Fibroblast of lung (primary cell): ENCODE measurements at regions not wholly inside any gene's neighbourhood (a gene's known extent, or its start where the extent isn't known, plus 50 kb on each side); places are given as distances from the start of the nearest gene placed in this dataset.

ENCODE experiments used
- DNase-seq, 2 donors: peaks; one replicate each; pipeline versions ENCODE4 v3.0.0 to v3.0.0-alpha.2; 2010; ENCODE audit warnings: low read depth in 2 of 2
- H2AFZ ChIP-seq: 2 replicates; pipeline ENCODE4 v1.5.1; 2012; ENCODE audit warnings: low read length, control low read depth, inconsistent platforms
- H3K27ac ChIP-seq: 2 replicates; pipeline ENCODE4 v1.5.1; 2011; ENCODE audit warnings: low read length, control low read depth; ENCODE audit not compliant: insufficient read depth
- H3K27me3 ChIP-seq: 2 replicates; pipeline ENCODE4 v1.5.1; 2011; ENCODE audit warnings: mild to moderate bottlenecking, low read length; ENCODE audit not compliant: control insufficient read depth, insufficient read depth
- H3K36me3 ChIP-seq: 2 replicates; pipeline ENCODE4 v1.5.1; 2011; ENCODE audit warnings: low read length; ENCODE audit not compliant: control insufficient read depth, insufficient read depth
- H3K4me1 ChIP-seq: 2 replicates; pipeline ENCODE4 v1.5.1; 2011; ENCODE audit warnings: low read length; ENCODE audit not compliant: control insufficient read depth, insufficient read depth; ENCODE audit errors: extremely low read depth
- H3K4me2 ChIP-seq: 2 replicates; pipeline ENCODE4 v1.5.1; 2011; ENCODE audit warnings: low read length, control low read depth; ENCODE audit not compliant: insufficient read depth; ENCODE audit errors: extremely low read depth
- H3K4me3 ChIP-seq, 4 experiments: fragments of 200-600 bp in 1 of 4; sonication (generic) in 1 of 4; replicated peaks in 1 of 4; 2 replicates each; pipeline ENCODE4 v1.5.1; 2011 to 2016; ENCODE audit warnings: low read length in 4 of 4, low read depth in 3 of 4, mild to moderate bottlenecking in 3 of 4, control low read depth in 2 of 4, inconsistent platforms in 1 of 4, mixed read lengths in 1 of 4; ENCODE audit not compliant: insufficient read depth in 1 of 4; ENCODE audit errors: control extremely low read depth in 1 of 4
- H3K79me2 ChIP-seq: 2 replicates; pipeline ENCODE4 v1.5.1; 2012; ENCODE audit warnings: mild to moderate bottlenecking, low read length, inconsistent platforms; ENCODE audit not compliant: control insufficient read depth, insufficient read depth
- H3K9ac ChIP-seq: 2 replicates; pipeline ENCODE4 v1.5.1; 2011; ENCODE audit warnings: mild to moderate bottlenecking, low read length, control low read depth; ENCODE audit not compliant: insufficient read depth
- H3K9me3 ChIP-seq: 2 replicates; pipeline ENCODE4 v1.5.1; 2012; ENCODE audit warnings: low read depth, low read length; ENCODE audit not compliant: control insufficient read depth, insufficient read depth
- H4K20me1 ChIP-seq: 2 replicates; pipeline ENCODE4 v1.5.1; 2011; ENCODE audit warnings: low read length; ENCODE audit not compliant: control insufficient read depth, insufficient read depth; ENCODE audit errors: extremely low read depth
- EZH2 ChIP-seq: IDR thresholded peaks from 2 replicates; pipeline ENCODE4 v1.5.1; 2012; ENCODE audit warnings: low read length, control low read depth, mild to moderate bottlenecking; ENCODE audit errors: missing control alignments
- TF ChIP-seq, protein P1 (sequence below), 2 donors: IDR thresholded peaks in 1 of 2; conservative IDR thresholded peaks in 1 of 2; 1 replicate in 1 of 2; 2 replicates in 1 of 2; pipeline ENCODE4 v1.5.1; 2011 to 2012; ENCODE audit warnings: low read length in 2 of 2, control low read depth in 1 of 2, inconsistent platforms in 1 of 2, low read depth in 1 of 2, mild to moderate bottlenecking in 1 of 2

DNA sequence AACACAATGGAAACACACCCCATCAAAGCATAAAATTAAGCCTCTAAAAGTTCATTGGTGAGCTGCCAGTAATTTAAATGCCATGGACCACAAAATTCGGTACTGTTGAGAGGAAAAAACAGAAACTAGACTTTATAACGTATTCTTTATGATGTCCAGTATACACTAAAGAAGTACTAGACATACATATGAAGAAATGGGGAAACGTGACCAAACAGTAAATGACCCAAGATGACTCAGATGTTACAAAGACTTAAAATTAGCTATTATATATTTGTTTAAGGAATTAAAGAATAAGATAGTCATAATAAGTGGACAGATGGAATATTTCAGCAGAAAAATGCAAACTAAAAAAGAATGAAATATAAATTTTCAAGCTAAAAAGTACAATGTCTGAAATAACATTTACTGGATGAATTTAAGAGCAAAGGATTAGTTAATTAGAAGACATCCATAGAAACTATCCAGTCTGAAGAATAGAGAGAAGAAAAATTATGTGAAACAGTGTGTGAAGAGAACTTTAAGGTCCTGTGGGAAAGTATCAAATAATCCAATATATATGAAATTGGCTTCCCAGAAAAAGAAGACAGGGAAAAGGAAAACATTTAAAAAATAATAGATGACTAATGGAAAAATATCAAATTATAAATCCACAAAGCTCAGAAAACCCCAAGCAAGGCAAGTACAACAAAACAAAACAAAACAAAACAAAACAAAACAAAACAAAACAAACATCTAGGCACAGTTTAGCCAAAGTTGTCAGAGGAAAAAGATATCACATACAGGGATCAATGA, 69.4 kb downstream of the SAMD9 start:
- Histone ChIP-seq H3K27me3 (no peaks in the 10 kb centered on the region), H3K79me2 (no peaks in the 10 kb centered on the region), H2AFZ (no peak overlapping the region), H3K4me2 (no peak overlapping the region), H4K20me1 (no peaks in the 10 kb centered on the region), H3K4me1 (peaks cover 3% of the 10 kb centered on the region), H3K9me3 (no peaks in the 10 kb centered on the region), H3K36me3 (no peaks in the 10 kb centered on the region), H3K9ac (no peak overlapping the region), H3K4me3 (no peak overlapping the region), H3K27ac (no peak overlapping the region)
- TF ChIP-seq, protein P1, sequence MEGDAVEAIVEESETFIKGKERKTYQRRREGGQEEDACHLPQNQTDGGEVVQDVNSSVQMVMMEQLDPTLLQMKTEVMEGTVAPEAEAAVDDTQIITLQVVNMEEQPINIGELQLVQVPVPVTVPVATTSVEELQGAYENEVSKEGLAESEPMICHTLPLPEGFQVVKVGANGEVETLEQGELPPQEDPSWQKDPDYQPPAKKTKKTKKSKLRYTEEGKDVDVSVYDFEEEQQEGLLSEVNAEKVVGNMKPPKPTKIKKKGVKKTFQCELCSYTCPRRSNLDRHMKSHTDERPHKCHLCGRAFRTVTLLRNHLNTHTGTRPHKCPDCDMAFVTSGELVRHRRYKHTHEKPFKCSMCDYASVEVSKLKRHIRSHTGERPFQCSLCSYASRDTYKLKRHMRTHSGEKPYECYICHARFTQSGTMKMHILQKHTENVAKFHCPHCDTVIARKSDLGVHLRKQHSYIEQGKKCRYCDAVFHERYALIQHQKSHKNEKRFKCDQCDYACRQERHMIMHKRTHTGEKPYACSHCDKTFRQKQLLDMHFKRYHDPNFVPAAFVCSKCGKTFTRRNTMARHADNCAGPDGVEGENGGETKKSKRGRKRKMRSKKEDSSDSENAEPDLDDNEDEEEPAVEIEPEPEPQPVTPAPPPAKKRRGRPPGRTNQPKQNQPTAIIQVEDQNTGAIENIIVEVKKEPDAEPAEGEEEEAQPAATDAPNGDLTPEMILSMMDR (conservative IDR thresholded peaks at IDR 0.05 in 1 of 2, IDR thresholded peaks at IDR 0.05 in 1 of 2; ENCODE audit: low read depth in 1 of 2, low read length in 2 of 2): no peak
- TF ChIP-seq EZH2: no peak
- DNase-seq: peak; percentile 18 to 66

DNA sequence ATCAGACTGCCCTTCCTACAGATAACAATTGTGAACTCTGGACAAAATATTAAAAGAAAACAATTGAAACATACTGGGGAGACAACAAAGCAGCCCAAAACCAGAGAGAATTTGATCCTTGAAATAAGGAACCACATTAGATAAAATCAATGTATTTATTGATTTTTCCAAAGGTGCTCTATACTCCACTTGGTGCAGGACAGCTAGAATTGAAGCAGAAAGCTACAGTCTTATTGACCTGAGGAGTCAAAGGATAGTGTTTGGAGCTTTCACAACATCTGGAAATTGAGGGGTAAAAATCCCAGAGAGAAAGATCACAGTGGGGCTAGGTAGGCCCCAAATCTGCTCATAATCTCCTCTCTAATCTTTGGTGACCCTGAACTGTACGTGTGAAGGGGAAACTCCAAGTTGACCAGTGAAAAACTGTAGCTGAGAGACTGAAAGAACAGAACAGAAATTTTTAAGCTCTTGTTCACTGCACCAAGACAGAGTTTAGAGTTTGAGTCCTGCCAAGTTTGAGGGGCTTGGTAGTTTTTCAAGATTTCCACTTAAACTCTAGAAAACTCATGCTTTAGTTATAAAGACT, 70.2 kb downstream of the SAMD9 start:
- DNase-seq: no peak
- Histone ChIP-seq H3K36me3 (no peaks in the 10 kb centered on the region), H3K4me3 (no peak overlapping the region), H3K27me3 (no peaks in the 10 kb centered on the region), H3K4me2 (no peak overlapping the region), H3K79me2 (no peaks in the 10 kb centered on the region), H3K9me3 (no peaks in the 10 kb centered on the region), H4K20me1 (no peaks in the 10 kb centered on the region), H3K9ac (no peak overlapping the region), H3K4me1 (peaks cover 3% of the 10 kb centered on the region), H2AFZ (no peak overlapping the region), H3K27ac (no peak overlapping the region)
- TF ChIP-seq, protein P1 (conservative IDR thresholded peaks at IDR 0.05 in 1 of 2, IDR thresholded peaks at IDR 0.05 in 1 of 2; ENCODE audit: low read depth in 1 of 2, low read length in 2 of 2): no peak
- no peak for TF ChIP-seq EZH2

DNA sequence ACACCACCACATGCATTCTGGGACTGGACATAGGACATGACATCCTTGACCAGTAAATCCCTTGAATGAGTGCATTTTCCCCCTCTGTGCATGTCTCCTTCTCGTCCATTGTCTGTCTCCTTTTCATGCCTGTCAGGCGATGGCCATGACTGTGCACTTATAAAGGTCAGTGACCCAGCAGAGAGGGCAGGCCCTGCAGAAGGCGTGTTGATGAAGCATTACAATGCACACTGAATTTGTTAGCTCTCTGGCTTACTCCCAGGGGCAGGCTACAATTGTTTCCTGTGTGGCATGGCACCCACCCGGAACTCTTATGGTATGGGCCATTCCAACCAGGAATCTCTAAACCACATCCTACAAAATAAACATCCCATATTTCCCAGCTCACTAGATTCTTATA, 71.1 kb downstream of the SAMD9 start:
- Histone ChIP-seq H3K4me2 (no peak overlapping the region), H3K9me3 (no peaks in the 10 kb centered on the region), H3K36me3 (no peaks in the 10 kb centered on the region), H3K4me3 (no peak overlapping the region), H3K4me1 (peaks cover 3% of the 10 kb centered on the region), H3K9ac (no peak overlapping the region), H4K20me1 (no peaks in the 10 kb centered on the region), H2AFZ (no peak overlapping the region), H3K27me3 (no peaks in the 10 kb centered on the region), H3K79me2 (no peaks in the 10 kb centered on the region), H3K27ac (no peak overlapping the region)
- DNase-seq: no peak
- TF ChIP-seq, protein P1 (conservative IDR thresholded peaks at IDR 0.05 in 1 of 2, IDR thresholded peaks at IDR 0.05 in 1 of 2; ENCODE audit: low read depth in 1 of 2, low read length in 2 of 2): no peak
- TF ChIP-seq EZH2: no peak
